GM12865 (cell line): ENCODE measurements at regions not wholly inside any gene's neighbourhood (a gene's known extent, or its start where the extent isn't known, plus 50 kb on each side); places are given as distances from the start of the nearest gene placed in this dataset.

ENCODE experiments used
- DNase-seq: peaks from one replicate; pipeline ENCODE4 v3.0.0; 2010; ENCODE audit warnings: low read depth
- H3K4me3 ChIP-seq: 2 replicates; pipeline ENCODE4 v1.5.1; 2011; ENCODE audit warnings: mild to moderate bottlenecking, low read depth, low read length, control low read depth
- TF ChIP-seq, protein P1 (sequence below): IDR thresholded peaks from 2 replicates; pipeline ENCODE4 v1.5.1; 2011; ENCODE audit warnings: low read length, control low read depth, low read depth, inconsistent platforms; ENCODE audit not compliant: insufficient read depth; ENCODE audit errors: missing control alignments

DNA sequence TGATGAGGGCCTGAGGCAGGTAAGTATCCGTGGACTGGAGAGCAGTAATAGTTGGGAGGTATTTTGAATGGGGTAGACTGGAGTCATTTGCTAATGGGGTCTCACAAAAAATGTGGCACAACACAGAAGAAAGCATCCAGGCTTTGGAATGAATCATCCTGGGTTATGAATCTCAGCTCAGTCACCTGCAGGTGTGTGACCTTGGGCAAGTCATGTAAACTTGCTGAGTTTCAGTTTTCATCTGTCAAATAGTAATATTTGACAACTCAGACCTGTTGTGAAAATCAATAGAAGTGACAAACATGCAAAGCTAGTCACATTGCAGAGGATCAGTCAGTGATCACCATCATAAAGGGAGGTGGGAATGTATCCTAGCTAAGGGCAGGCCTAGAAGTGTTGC, 232.0 kb upstream of the TENM4 start:
- DNase-seq, result peak; percentile 2
- TF ChIP-seq, protein P1, sequence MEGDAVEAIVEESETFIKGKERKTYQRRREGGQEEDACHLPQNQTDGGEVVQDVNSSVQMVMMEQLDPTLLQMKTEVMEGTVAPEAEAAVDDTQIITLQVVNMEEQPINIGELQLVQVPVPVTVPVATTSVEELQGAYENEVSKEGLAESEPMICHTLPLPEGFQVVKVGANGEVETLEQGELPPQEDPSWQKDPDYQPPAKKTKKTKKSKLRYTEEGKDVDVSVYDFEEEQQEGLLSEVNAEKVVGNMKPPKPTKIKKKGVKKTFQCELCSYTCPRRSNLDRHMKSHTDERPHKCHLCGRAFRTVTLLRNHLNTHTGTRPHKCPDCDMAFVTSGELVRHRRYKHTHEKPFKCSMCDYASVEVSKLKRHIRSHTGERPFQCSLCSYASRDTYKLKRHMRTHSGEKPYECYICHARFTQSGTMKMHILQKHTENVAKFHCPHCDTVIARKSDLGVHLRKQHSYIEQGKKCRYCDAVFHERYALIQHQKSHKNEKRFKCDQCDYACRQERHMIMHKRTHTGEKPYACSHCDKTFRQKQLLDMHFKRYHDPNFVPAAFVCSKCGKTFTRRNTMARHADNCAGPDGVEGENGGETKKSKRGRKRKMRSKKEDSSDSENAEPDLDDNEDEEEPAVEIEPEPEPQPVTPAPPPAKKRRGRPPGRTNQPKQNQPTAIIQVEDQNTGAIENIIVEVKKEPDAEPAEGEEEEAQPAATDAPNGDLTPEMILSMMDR, result no peak
- no peak overlapping the region for H3K4me3 ChIP-seq

- TF ChIP-seq, protein P1, result no peak
- no peak overlapping the region for H3K4me3 ChIP-seq
- DNase-seq, result no peak
Measured at GRCh38 chr11:79671401-79671800, 230.6 kb upstream of the TENM4 start.

- DNase-seq, result no peak
- no peak overlapping the region for H3K4me3 ChIP-seq
- TF ChIP-seq, protein P1, result no peak
Measured at GRCh38 chr11:79670882-79671281, 230.1 kb upstream of the TENM4 start.

- DNase-seq, result no peak
- TF ChIP-seq, protein P1, result no peak
- H3K4me3 ChIP-seq, result no peak overlapping the region
Measured at GRCh38 chr11:79668575-79668974, 227.7 kb upstream of the TENM4 start.

DNA sequence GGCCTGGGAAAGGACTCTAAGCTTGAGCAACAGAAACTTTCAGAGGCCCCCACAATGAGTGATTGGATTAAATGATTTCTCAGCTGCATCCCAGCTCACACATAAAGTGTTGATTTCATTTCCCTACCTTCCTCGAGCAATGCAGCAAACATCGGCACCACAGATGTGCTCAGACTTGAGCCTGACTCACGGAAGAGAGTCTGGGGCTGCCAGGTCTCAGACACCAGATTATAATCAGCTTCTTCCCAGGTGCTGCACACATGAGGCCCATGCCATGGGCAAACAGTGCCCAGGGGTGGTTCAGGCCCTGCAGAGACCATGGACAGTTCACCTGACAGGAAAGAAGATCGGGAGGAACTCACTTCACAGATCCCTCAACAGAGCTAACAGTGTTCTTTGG, 226.6 kb upstream of the TENM4 start:
- no peak for DNase-seq
- TF ChIP-seq, protein P1, result no peak
- H3K4me3 ChIP-seq, result no peak overlapping the region

GRCh38 chr11:79663017-79663416, 222.2 kb upstream of the TENM4 start:
- DNase-seq, result no peak
- TF ChIP-seq, protein P1, result no peak
- H3K4me3 ChIP-seq, result no peak overlapping the region

- no peak for DNase-seq
- no peak overlapping the region for H3K4me3 ChIP-seq
- TF ChIP-seq, protein P1, result no peak
Measured at GRCh38 chr11:79661373-79661772, 220.5 kb upstream of the TENM4 start.
